Retinal pigment epithelial cell (primary cell): ENCODE measurements at regions not wholly inside any gene's neighbourhood (a gene's known extent, or its start where the extent isn't known, plus 50 kb on each side); places are given as distances from the start of the nearest gene placed in this dataset.

Source experiments
- DNase-seq: peaks from one replicate; pipeline ENCODE4 v3.0.0-alpha.2; 2010; ENCODE audit warnings: low read depth
- H3K4me3 ChIP-seq: 2 replicates; pipeline ENCODE4 v1.5.1; 2011; ENCODE audit warnings: mild to moderate bottlenecking, low read length, control low read depth, moderate library complexity
- TF ChIP-seq, protein P1 (sequence below): conservative IDR thresholded peaks from 2 replicates; pipeline ENCODE4 v1.5.1; 2011; ENCODE audit warnings: low read depth, low read length, control low read depth, inconsistent platforms

GRCh38 chr10:118967160-118967559 is 62.4 kb upstream of the NANOS1 start:
- H3K4me3 ChIP-seq, result no peak overlapping the region
- TF ChIP-seq, protein P1, sequence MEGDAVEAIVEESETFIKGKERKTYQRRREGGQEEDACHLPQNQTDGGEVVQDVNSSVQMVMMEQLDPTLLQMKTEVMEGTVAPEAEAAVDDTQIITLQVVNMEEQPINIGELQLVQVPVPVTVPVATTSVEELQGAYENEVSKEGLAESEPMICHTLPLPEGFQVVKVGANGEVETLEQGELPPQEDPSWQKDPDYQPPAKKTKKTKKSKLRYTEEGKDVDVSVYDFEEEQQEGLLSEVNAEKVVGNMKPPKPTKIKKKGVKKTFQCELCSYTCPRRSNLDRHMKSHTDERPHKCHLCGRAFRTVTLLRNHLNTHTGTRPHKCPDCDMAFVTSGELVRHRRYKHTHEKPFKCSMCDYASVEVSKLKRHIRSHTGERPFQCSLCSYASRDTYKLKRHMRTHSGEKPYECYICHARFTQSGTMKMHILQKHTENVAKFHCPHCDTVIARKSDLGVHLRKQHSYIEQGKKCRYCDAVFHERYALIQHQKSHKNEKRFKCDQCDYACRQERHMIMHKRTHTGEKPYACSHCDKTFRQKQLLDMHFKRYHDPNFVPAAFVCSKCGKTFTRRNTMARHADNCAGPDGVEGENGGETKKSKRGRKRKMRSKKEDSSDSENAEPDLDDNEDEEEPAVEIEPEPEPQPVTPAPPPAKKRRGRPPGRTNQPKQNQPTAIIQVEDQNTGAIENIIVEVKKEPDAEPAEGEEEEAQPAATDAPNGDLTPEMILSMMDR, result no peak
- DNase-seq, result no peak

GRCh38 chr10:118968060-118968459 is 61.5 kb upstream of the NANOS1 start:
- no peak overlapping the region for H3K4me3 ChIP-seq
- no peak for DNase-seq
- TF ChIP-seq, protein P1, result no peak

GRCh38 chr10:118968482-118968881 is 61.0 kb upstream of the NANOS1 start:
- TF ChIP-seq, protein P1, result no peak
- no peak overlapping the region for H3K4me3 ChIP-seq
- DNase-seq, result no peak

GRCh38 chr10:118969014-118969413 is 60.5 kb upstream of the NANOS1 start:
- TF ChIP-seq, protein P1, result no peak

GRCh38 chr10:118970770-118971169 is 58.7 kb upstream of the NANOS1 start:
- TF ChIP-seq, protein P1, result no peak

More at GRCh38 chr10:118969014-118969413, 60.5 kb upstream of the NANOS1 start:
- DNase-seq, result no peak
- no peak overlapping the region for H3K4me3 ChIP-seq

GRCh38 chr10:118971187-118971586 is 58.3 kb upstream of the NANOS1 start:
- TF ChIP-seq, protein P1, result no peak
- H3K4me3 ChIP-seq, result no peak overlapping the region
- no peak for DNase-seq

More at GRCh38 chr10:118970770-118971169, 58.7 kb upstream of the NANOS1 start:
- H3K4me3 ChIP-seq, result no peak overlapping the region
- no peak for DNase-seq

DNA sequence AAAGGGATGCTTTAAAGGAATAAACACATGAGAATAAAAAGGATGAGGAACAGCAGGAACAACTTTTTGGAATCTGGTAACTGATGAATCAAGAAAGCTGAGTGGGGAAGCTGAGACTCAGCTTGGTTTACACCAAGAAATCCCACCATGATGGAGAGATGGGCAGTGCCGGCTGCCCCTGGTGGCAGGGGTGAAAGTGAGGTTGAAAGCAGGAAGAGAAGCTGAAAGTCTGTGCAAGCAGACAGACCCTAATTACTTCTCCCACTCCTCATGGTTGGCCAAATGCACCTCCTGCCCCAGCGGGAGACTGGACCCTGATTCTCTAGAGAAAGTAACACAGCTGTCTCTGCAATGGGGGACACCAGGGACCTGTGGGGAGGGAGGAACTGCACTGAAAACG is 57.6 kb upstream of the NANOS1 start:
- no peak for DNase-seq
- TF ChIP-seq, protein P1, result peak; percentile 10
- H3K4me3 ChIP-seq, result no peak overlapping the region
